ENCODE measurements at regions not wholly inside any gene's neighbourhood (a gene's known extent, or its start where the extent isn't known, plus 50 kb on each side); places are given as distances from the start of the nearest gene placed in this dataset.

GRCh38 chrY:19892076-19892964, 147.8 kb upstream of the KDM5D start:
- TF ChIP-seq CTCF (IDR thresholded peaks at IDR 0.05) (no peak), POLR2A (IDR thresholded peaks at IDR 0.05) (no peak), POLR2AphosphoS5 (IDR thresholded peaks at IDR 0.05) (no peak)

Measured in breast epithelium (tissue), 3 donors.